Kidney epithelial cell (primary cell): ENCODE measurements at regions not wholly inside any gene's neighbourhood (a gene's known extent, or its start where the extent isn't known, plus 50 kb on each side); places are given as distances from the start of the nearest gene placed in this dataset.

ENCODE experiments used
- DNase-seq: peaks from one replicate; pipeline ENCODE4 v3.0.0-alpha.2; 2010; ENCODE audit warnings: low read depth
- H3K27me3 ChIP-seq: 2 replicates; pipeline ENCODE4 v1.6.0; 2011; ENCODE audit warnings: low read length; ENCODE audit not compliant: control insufficient read depth, insufficient read depth
- H3K36me3 ChIP-seq: 2 replicates; pipeline ENCODE4 v1.5.1; 2011; ENCODE audit warnings: low read length; ENCODE audit not compliant: control insufficient read depth, insufficient read depth
- H3K4me3 ChIP-seq: 2 replicates; pipeline ENCODE4 v1.5.1; 2011; ENCODE audit warnings: low read depth, mild to moderate bottlenecking, control low read depth, low read length
- CTCF ChIP-seq: IDR thresholded peaks from 2 replicates; pipeline ENCODE4 v1.5.1; 2011; ENCODE audit warnings: mild to moderate bottlenecking, moderate library complexity, low read length, control low read depth, inconsistent platforms; ENCODE audit not compliant: insufficient read depth, poor library complexity, severe bottlenecking

- no peaks in the 10 kb centered on the region for H3K36me3 ChIP-seq
- no peak for TF ChIP-seq CTCF
- H3K4me3 ChIP-seq = no peak overlapping the region
- DNase-seq = peak; percentile 4
- no peaks in the 10 kb centered on the region for H3K27me3 ChIP-seq
These were observed 1522.8 kb upstream of the PABPC4L start for GRCh38 chr4:135724421-135724820.

GRCh38 chr4:135718019-135718418 lies 1516.4 kb upstream of the PABPC4L start:
- DNase-seq = no peak
- Histone ChIP-seq H3K27me3 (no peaks in the 10 kb centered on the region), H3K36me3 (no peaks in the 10 kb centered on the region), H3K4me3 (no peak overlapping the region)
- TF ChIP-seq CTCF = no peak

GRCh38 chr4:135705343-135705742 lies 1503.8 kb upstream of the PABPC4L start:
- TF ChIP-seq CTCF = no peak
- DNase-seq = no peak
- Histone ChIP-seq H3K27me3 (no peaks in the 10 kb centered on the region), H3K4me3 (no peak overlapping the region), H3K36me3 (no peaks in the 10 kb centered on the region)

- no peak for DNase-seq
- no peak for TF ChIP-seq CTCF
- Histone ChIP-seq H3K36me3 (no peaks in the 10 kb centered on the region), H3K4me3 (no peak overlapping the region), H3K27me3 (no peaks in the 10 kb centered on the region)
These were observed 1492.5 kb upstream of the PABPC4L start for GRCh38 chr4:135694066-135694465.

DNA sequence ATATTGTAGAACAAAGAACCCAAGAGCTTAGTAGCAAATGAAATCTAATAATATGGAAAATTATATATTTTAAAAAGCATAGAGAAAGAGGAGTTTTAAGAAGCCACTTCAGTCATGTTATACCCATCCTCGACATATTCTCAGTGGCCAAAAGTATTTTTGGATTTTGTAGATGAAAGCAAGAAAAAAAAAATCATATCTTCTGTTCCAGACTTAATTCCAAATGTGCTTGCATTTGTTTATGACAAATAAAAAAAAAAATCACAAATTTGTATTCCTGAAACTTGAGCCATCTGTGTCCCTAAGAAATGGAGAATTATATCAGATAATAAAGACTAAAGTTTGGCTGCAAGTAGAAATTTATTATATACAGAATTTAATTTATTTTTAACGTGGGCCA lies 1482.4 kb upstream of the PABPC4L start:
- DNase-seq = no peak
- no peak for TF ChIP-seq CTCF
- Histone ChIP-seq H3K27me3 (no peaks in the 10 kb centered on the region), H3K36me3 (no peaks in the 10 kb centered on the region), H3K4me3 (no peak overlapping the region)

DNA sequence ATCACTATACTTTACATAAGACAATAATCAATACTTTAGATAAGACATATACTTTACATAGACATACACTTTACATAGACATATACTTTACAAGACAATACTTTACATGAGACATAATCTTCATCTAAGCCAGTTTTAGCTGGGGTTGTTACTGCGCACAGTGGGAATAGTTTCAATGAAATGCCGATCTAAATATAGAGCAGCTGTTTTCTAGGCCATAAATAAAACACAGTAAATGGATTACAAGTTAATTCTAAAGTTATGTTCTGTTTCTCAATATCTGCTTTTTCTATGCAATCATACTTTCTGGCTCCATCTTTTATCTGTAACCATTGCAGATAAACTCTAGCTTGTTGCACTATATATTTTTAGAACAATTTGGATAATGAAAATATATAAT lies 1470.6 kb upstream of the PABPC4L start:
- no peak overlapping the region for H3K4me3 ChIP-seq
- no peak for DNase-seq
- TF ChIP-seq CTCF = no peak
- H3K27me3 ChIP-seq = no peaks in the 10 kb centered on the region
- H3K36me3 ChIP-seq = no peaks in the 10 kb centered on the region
